A549 (cell line): ENCODE measurements at regions not wholly inside any gene's neighbourhood (a gene's known extent, or its start where the extent isn't known, plus 50 kb on each side); places are given as distances from the start of the nearest gene placed in this dataset.

Experiments
- CEBPB ChIP-seq, 2 experiments: fragments of >200 bp in 1 of 2; sonication (Bioruptor Twin) in 1 of 2; formaldehyde crosslinking in 1 of 2; IDR thresholded peaks; 2 replicates each; pipeline ENCODE4 v1.6.1; 2012 to 2016
- CTCF ChIP-seq: fragments of >200 bp; sonication (Bioruptor Twin); formaldehyde crosslinking; IDR thresholded peaks from 3 replicates; pipeline ENCODE4 v1.5.1; 2016
- EHF ChIP-seq: fragments of 250-450 bp; sonication (Bioruptor Pico); IDR thresholded peaks from 2 replicates; pipeline ENCODE4 v1.5.0; 2020; ENCODE audit warnings: mild to moderate bottlenecking
- JUN ChIP-seq, 2 experiments: fragments of >200 bp; sonication (Bioruptor Twin); formaldehyde crosslinking; IDR thresholded peaks; 2 replicates in 1 of 2; 3 replicates in 1 of 2; pipeline ENCODE4 v1.6.1; 2016 to 2017
- KDM5A ChIP-seq: fragments of 200-600 bp; sonication (generic); IDR thresholded peaks from 2 replicates; pipeline ENCODE4 v1.6.1; 2016; ENCODE audit warnings: antibody characterized with exemption, mild to moderate bottlenecking
- NR3C1 ChIP-seq: fragments of >200 bp; sonication (Bioruptor Twin); formaldehyde crosslinking; IDR thresholded peaks from 3 replicates; pipeline ENCODE4 v1.6.1; 2017
- POLR2A ChIP-seq: IDR thresholded peaks from 2 replicates; pipeline ENCODE4 v1.6.1; 2012; ENCODE audit warnings: mild to moderate bottlenecking, low read length
- ZC3H11A ChIP-seq: fragments of 450-650 bp; IDR thresholded peaks from 2 replicates; pipeline ENCODE4 v1.6.1; 2014; ENCODE audit warnings: antibody characterized with exemption, mild to moderate bottlenecking

- TF ChIP-seq CTCF (no peak), CEBPB (IDR thresholded peaks at IDR 0.05) (no peak), EHF (no peak), JUN (IDR thresholded peaks at IDR 0.05) (no peak), ZC3H11A (no peak), POLR2A (no peak), KDM5A (no peak), NR3C1 (no peak)
Measured at GRCh38 chr14:56989359-56989758, 179.1 kb upstream of the OTX2 start.
